HG02840 (cell line): ENCODE measurements at regions not wholly inside any gene's neighbourhood (a gene's known extent, or its start where the extent isn't known, plus 50 kb on each side); places are given as distances from the start of the nearest gene placed in this dataset.

Experiments
- ATAC-seq: cut with Tn5 transposase; IDR thresholded peaks from one replicate; pipeline ENCODE4 v1.9.1; 2021; ENCODE audit warnings: mild to moderate bottlenecking, moderate library complexity, moderate number of reproducible peaks; ENCODE audit not compliant: unreplicated experiment, low FRiP score

DNA sequence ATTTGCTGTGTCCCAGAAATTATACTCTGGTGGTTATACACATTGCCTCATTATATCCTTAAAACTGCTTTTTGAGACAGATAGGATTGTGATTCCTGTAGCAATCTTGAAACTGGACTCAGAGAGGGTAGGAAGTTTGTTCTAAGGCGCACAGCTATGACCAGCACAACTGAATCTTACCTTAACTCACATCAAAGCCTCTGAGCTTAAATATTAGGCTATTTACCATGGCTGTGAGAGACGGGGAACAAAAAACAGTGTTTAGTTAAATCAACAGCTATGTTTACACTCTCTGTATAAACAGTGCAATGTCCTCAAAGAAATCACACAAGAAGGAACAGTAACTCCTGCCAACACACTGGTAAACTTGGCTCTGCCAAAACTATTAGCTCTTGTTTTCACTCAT is 50.9 kb upstream of the TUT7 start:
- ATAC-seq = no peak
